KMS-11 (cell line): ENCODE measurements at regions not wholly inside any gene's neighbourhood (a gene's known extent, or its start where the extent isn't known, plus 50 kb on each side); places are given as distances from the start of the nearest gene placed in this dataset.

Experiments used
- H2AFZ ChIP-seq: fragments of 200-600 bp; sonication (generic); 2 replicates; pipeline ENCODE4 v1.6.1; 2016; ENCODE audit warnings: antibody characterized with exemption, mixed run types, low read depth
- H3K27ac ChIP-seq: fragments of 200-600 bp; sonication (generic); 2 replicates; pipeline ENCODE4 v1.6.1; 2016; ENCODE audit warnings: mild to moderate bottlenecking, mixed run types
- H3K27me3 ChIP-seq: fragments of 200-600 bp; sonication (generic); 2 replicates; pipeline ENCODE4 v1.6.1; 2017; ENCODE audit warnings: mild to moderate bottlenecking, low read depth, mixed run types, moderate library complexity; ENCODE audit not compliant: insufficient read depth
- H3K36me3 ChIP-seq: fragments of 200-600 bp; sonication (generic); 2 replicates; pipeline ENCODE4 v1.6.1; 2017; ENCODE audit warnings: mild to moderate bottlenecking, mixed run types; ENCODE audit not compliant: insufficient read depth
- H3K4me1 ChIP-seq: fragments of 200-600 bp; sonication (generic); 2 replicates; pipeline ENCODE4 v1.6.1; 2016; ENCODE audit warnings: mild to moderate bottlenecking, low read depth, mixed run types; ENCODE audit not compliant: poor library complexity, severe bottlenecking
- H3K4me2 ChIP-seq: fragments of 200-600 bp; sonication (generic); 2 replicates; pipeline ENCODE4 v1.7.0; 2016; ENCODE audit warnings: mild to moderate bottlenecking, mixed run types
- H3K4me3 ChIP-seq: fragments of 200-600 bp; sonication (generic); IDR thresholded peaks from 2 replicates; pipeline ENCODE4 v1.6.1; 2017; ENCODE audit warnings: low read depth, low read length, mixed read lengths; ENCODE audit not compliant: insufficient read depth
- H3K79me2 ChIP-seq: fragments of 200-600 bp; sonication (generic); 2 replicates; pipeline ENCODE4 v1.6.1; 2016; ENCODE audit warnings: low read depth, mixed run types; ENCODE audit not compliant: insufficient read depth
- H3K9ac ChIP-seq: fragments of 200-600 bp; sonication (generic); 2 replicates; pipeline ENCODE4 v1.6.1; 2016; ENCODE audit warnings: mild to moderate bottlenecking, mixed run types
- H4K20me1 ChIP-seq: fragments of 200-600 bp; sonication (generic); 2 replicates; pipeline ENCODE4 v1.6.1; 2016; ENCODE audit warnings: mild to moderate bottlenecking, mixed run types; ENCODE audit not compliant: insufficient read depth
- CTCF ChIP-seq: fragments of 200-600 bp; sonication (generic); conservative IDR thresholded peaks from 2 replicates; pipeline ENCODE4 v1.6.1; 2017; ENCODE audit warnings: low read depth, mild to moderate bottlenecking, antibody characterized with exemption, low read length, moderate library complexity, mixed read lengths

GRCh38 chr4:175927121-175927520 lies 115.1 kb upstream of the GPM6A start:
- Histone ChIP-seq H3K27me3 (no peaks in the 10 kb centered on the region), H3K4me1 (no peaks in the 10 kb centered on the region), H3K79me2 (no peaks in the 10 kb centered on the region), H2AFZ (no peak overlapping the region), H3K4me2 (no peak overlapping the region), H3K9ac (no peak overlapping the region), H3K4me3 (no peak overlapping the region), H3K27ac (no peak overlapping the region), H3K36me3 (no peaks in the 10 kb centered on the region), H4K20me1 (no peaks in the 10 kb centered on the region)
- no peak for TF ChIP-seq CTCF

GRCh38 chr4:175929441-175929840 lies 117.4 kb upstream of the GPM6A start:
- no peaks in the 10 kb centered on the region for H3K4me1 ChIP-seq
- H4K20me1 ChIP-seq = no peaks in the 10 kb centered on the region
- no peak overlapping the region for H3K9ac ChIP-seq
- H3K4me2 ChIP-seq = no peak overlapping the region
- H3K27me3 ChIP-seq = no peaks in the 10 kb centered on the region
- no peaks in the 10 kb centered on the region for H3K79me2 ChIP-seq
- H3K4me3 ChIP-seq = no peak overlapping the region
- no peak for TF ChIP-seq CTCF
- H2AFZ ChIP-seq = no peak overlapping the region
- H3K36me3 ChIP-seq = no peaks in the 10 kb centered on the region
- H3K27ac ChIP-seq = no peak overlapping the region

- Histone ChIP-seq H3K4me2 (no peak overlapping the region), H3K27ac (no peak overlapping the region), H3K4me1 (no peaks in the 10 kb centered on the region), H3K36me3 (no peaks in the 10 kb centered on the region), H3K27me3 (no peaks in the 10 kb centered on the region), H3K4me3 (no peak overlapping the region), H3K79me2 (no peaks in the 10 kb centered on the region), H4K20me1 (no peaks in the 10 kb centered on the region), H3K9ac (no peak overlapping the region), H2AFZ (no peak overlapping the region)
- no peak for TF ChIP-seq CTCF
Measured at GRCh38 chr4:175929932-175930331, 117.9 kb upstream of the GPM6A start.

GRCh38 chr4:175930471-175930870 lies 118.4 kb upstream of the GPM6A start:
- H3K9ac ChIP-seq = no peak overlapping the region
- H3K4me1 ChIP-seq = no peaks in the 10 kb centered on the region
- H3K27me3 ChIP-seq = no peaks in the 10 kb centered on the region
- no peak overlapping the region for H3K27ac ChIP-seq
- H3K4me2 ChIP-seq = no peak overlapping the region
- no peaks in the 10 kb centered on the region for H3K36me3 ChIP-seq
- no peak overlapping the region for H3K4me3 ChIP-seq
- no peaks in the 10 kb centered on the region; the same call in 1 of the 2 replicates for H4K20me1 ChIP-seq
- no peak overlapping the region for H2AFZ ChIP-seq
- no peak for TF ChIP-seq CTCF
- H3K79me2 ChIP-seq = no peaks in the 10 kb centered on the region

GRCh38 chr4:175932116-175932515 lies 120.1 kb upstream of the GPM6A start:
- Histone ChIP-seq H3K4me1 (no peaks in the 10 kb centered on the region), H3K27me3 (no peaks in the 10 kb centered on the region), H3K79me2 (no peaks in the 10 kb centered on the region), H3K4me3 (no peak overlapping the region), H2AFZ (no peak overlapping the region), H4K20me1 (no peaks in the 10 kb centered on the region; the same call in 1 of the 2 replicates), H3K27ac (no peak overlapping the region), H3K9ac (no peak overlapping the region), H3K4me2 (no peak overlapping the region), H3K36me3 (no peaks in the 10 kb centered on the region)
- TF ChIP-seq CTCF = no peak
